ENCODE measurements at regions not wholly inside any gene's neighbourhood (a gene's known extent, or its start where the extent isn't known, plus 50 kb on each side); places are given as distances from the start of the nearest gene placed in this dataset.

- TF ChIP-seq CTCF (conservative IDR thresholded peaks at IDR 0.05; ENCODE audit: low read depth, low read length) (no peak), EZH2 (IDR thresholded peaks at IDR 0.05; ENCODE audit: borderline replicate concordance, low read depth, low read length, poor library complexity, severe bottlenecking) (no peak)
Measured at GRCh38 chr21:31552826-31553225, 106.7 kb upstream of the SOD1 start.
